Amygdala (tissue), 56 donors: ENCODE measurements at regions not wholly inside any gene's neighbourhood (a gene's known extent, or its start where the extent isn't known, plus 50 kb on each side); places are given as distances from the start of the nearest gene placed in this dataset.

ENCODE experiments used
- DNase-seq, 56 donors: peaks; one replicate each; lab custom pipeline; 2025; lab: John Stamatoyannopoulos, UW

DNA sequence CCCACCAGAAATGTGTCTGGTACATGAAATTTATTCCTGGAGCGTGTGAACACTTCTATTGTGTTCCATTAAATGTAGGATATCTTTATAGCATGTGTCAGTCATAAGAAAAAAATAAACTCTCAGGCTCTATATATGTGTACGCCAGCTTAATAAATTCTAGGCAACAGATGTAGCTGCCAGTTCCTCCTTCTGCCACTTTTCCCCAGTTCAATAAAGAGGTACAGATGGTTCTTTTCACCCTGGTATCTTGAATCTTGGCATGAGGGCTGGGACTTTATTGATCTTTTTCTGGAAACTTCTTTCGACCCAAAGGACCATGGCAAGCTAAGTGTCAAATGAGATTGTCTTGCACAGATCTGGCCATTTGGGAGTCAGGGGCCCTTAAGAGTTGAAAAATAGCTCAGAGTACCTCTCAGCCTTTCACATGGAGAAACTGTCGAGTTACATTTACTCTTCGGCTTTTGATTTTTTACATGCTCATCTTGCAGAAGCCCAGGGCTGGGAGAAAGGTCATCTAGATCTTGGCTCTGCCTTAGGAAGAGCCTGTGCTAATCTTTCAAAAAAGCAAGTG is 240.9 kb downstream of the DOK5 start:
- no peak for DNase-seq

DNA sequence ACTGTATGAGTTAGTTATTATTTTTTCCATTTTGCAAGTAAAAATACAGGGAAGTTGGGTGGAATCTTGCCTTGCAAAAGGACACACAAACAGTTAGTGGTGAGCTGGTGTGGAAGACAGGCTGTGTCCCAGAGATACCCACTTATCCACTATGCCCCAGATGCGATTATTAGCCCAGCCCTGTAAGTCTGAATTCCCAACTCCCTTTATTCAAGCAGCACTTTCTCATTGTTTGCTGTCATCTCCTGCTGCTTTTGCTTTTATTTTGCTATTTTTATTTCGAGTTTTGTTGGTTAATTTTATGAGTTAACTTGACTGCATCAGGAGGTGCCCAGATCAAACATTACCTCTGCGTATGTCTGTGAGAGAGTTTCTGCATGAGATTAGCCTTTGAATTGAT is 239.4 kb downstream of the DOK5 start:
- DNase-seq = no peak

DNA sequence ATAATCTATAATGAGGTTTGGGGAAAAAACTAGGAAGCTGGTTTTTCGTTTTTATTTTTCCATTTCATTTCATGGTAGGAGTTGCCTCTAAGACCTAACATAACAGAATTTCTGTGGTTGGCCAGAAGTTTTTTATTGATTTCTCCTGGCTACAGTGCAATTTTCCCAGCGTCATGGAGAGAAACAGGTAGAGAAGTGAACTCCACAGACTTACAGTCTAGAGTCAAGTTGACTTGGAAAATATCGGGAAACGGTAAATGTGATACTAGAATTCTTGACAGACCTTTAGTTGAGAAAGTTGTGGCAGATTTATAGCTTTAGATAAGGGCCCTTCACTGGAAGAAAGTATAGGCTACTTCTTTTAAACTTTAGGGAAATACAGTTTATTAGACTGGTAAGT is 238.3 kb downstream of the DOK5 start:
- DNase-seq = no peak

DNA sequence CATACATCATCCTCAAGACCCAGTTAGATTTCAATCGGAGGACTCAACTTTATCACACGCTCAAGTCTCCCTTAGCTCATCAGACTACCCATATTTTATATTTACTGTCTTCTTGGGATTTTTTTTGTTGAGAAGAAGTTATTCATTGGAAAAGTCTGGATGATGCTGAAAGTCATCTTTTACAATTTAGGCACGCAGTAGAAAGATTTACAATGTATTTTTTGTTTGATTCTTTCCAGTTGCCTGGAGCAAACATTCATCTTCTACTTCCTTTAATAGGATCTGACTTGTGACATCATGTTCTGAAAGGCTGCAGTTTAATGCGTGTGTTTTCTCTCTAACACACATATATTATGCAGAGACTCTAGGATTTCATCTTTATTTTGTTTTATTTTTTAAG is 235.7 kb downstream of the DOK5 start:
- no peak for DNase-seq

DNA sequence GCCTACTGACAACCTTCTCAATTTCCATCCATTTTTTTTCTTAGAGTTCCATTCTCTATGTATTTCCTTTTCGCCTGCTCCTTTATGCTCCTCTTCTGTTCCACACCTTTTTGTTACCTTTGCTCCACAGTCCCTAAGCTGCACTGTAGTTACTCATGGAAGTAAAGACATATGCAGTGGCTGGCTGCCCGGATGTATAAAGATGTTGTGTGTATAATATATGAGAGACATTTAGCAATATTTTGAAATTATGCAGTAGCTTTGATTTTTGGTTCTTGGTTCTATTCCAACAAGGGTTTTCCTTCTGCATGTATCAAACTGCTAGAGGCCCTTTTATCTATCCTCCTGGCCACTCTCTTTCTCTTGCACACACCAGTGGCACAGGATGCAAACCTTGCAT is 234.9 kb downstream of the DOK5 start:
- no peak for DNase-seq

DNA sequence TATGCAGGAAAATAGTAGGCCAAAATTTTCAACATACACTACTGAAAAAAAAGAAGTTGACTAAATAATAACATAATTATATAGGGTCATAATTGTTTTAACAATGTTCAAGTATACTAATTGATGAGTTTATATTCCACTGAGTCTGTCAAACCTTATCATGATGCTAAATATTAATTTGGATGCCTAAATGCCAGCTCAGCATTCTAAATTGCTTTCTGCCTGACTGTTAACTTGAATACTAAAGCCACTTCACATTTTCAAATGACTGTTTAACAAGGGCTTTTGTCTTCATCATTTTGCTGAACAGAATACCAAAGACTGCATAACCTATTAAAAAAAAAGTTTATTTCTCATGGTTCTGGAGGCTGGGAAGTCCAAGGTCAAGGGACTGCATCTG is 232.8 kb downstream of the DOK5 start:
- no peak for DNase-seq

DNA sequence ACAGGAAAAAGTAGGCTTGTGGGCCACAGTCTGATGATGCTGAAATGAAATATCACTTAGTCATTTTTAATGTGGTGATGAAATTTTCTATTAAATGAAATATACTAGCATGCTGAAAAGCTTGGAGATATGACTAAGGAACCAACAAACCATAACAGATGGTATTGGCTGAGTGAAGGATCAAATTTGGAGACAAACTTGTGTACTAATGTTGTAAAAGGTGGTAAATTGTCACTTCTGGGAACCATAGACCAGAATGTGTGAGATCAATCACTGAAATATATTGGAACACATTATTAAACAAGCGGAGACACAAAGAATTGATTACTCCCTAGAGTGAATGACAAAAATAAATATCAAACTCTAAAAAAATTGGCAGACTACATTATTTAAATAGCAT is 232.4 kb downstream of the DOK5 start:
- no peak for DNase-seq

DNA sequence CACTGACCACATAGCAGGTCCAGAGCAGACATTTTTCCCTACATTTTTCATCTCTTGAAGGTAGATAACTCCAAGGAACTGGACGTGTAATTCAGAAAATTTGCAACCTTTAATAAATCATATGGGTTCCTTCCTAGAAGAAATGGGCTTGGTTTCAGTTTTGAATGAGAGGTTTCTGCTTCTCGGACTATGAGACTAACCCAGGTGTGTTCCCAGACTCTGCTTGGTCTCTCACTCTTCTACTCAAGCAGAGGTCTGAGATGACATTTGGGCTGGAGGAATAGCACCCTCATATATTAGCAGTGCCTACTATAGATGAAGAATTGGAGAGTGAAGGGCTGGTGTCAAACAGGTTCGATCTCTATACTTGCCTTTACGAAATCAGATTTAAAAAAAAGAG is 231.2 kb downstream of the DOK5 start:
- DNase-seq = no peak

DNA sequence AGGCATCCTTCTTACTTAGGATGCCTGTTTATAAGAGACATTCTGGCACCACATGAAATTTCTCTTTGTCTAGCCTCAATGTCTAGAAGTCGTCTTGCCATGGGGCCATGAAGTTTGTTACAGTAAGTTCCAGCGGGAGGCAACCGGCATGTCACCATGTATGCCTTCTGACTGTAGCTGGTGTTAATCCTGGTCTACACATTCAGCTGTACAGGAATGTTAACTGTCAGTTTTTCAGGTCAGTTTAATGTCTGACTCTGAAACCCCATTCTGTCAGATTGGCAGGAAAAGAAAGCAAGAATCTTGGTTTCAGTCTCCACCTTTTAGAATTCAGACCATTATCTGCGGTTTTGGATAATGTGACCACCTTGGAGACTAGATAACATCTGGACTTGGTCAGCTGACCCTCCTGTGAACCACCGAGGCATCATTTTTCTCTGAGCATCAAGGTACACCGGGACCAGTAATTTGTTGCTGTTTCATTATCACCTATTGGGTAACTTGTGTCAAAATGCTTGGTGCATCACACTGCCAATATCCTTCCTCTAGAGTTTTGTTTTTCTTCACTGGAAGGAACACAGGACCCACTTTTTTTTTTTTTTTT is 228.7 kb downstream of the DOK5 start:
- no peak for DNase-seq
